Right lobe of liver (tissue), 4 donors: ENCODE measurements at regions not wholly inside any gene's neighbourhood (a gene's known extent, or its start where the extent isn't known, plus 50 kb on each side); places are given as distances from the start of the nearest gene placed in this dataset.

Experiments used
- CTCF ChIP-seq, 4 donors: fragments of 200-600 bp in 3 of 4; fragments of 450-650 bp in 1 of 4; IDR thresholded peaks; one replicate each; pipeline versions ENCODE4 v1.5.1 to v1.8.0; 2016 to 2022; ENCODE audit warnings: antibody characterized with exemption in 4 of 4, mild to moderate bottlenecking in 2 of 4
- POLR2A ChIP-seq: fragments of 450-650 bp; IDR thresholded peaks from one replicate; pipeline ENCODE4 v1.6.1; 2017; ENCODE audit warnings: antibody characterized with exemption, mild to moderate bottlenecking
- donor health status: DM: no; HTN: no; CAD: no.
- donor health status: DM: no; HTN: no; CAD: no.
- donor health status: DM: no; HTN: yes; CAD: no.

DNA sequence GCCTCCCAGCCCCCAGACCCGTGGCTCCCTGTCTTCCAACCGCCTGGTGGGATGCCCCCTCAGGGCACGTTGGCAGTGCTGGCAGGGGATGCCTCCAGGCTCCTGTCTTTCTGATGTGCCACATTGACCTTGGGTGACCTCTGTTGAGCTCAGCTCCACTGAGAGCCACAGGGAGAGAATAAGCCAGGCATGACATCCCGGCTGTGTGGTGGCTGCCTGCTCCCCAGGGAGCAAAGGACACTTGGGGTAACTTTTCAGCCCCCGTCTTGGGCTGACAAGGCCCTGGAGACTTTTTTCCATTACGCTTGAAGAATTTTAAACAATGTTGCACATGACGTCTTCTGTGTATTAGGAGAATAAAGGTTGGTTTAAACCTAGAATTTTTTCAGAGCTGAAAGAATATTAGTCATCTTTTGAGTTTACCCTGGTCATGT is 246.0 kb downstream of the TSN start:
- TF ChIP-seq CTCF (IDR thresholded peaks at IDR 0.05) (no peak), POLR2A (no peak)
